ENCODE measurements at regions not wholly inside any gene's neighbourhood (a gene's known extent, or its start where the extent isn't known, plus 50 kb on each side); places are given as distances from the start of the nearest gene placed in this dataset.

GRCh38 chr12:93029091-93029490 lies 100.0 kb upstream of the EEA1 start:
- Mint-ChIP-seq H3K9me3 (ENCODE audit: low read depth) (no peaks in the 10 kb centered on the region), H3K27me3 (no peaks in the 10 kb centered on the region), H3K36me3 (ENCODE audit: insufficient read depth) (no peaks in the 10 kb centered on the region), H3K4me1 (ENCODE audit: low read depth) (peaks cover 10% of the 10 kb centered on the region), H3K27ac (no peak overlapping the region), H3K4me3 (ENCODE audit: low read depth) (no peak overlapping the region)
- DNase-seq (ENCODE audit: low spot score, unreplicated experiment) = no peak
- TF ChIP-seq CTCF (IDR thresholded peaks at IDR 0.05; ENCODE audit: unreplicated experiment) = no peak

GRCh38 chr12:93031028-93031427 lies 101.9 kb upstream of the EEA1 start:
- TF ChIP-seq CTCF (IDR thresholded peaks at IDR 0.05; ENCODE audit: unreplicated experiment) = no peak
- H3K4me1 Mint-ChIP-seq (ENCODE audit: low read depth) = peaks cover 3% of the 10 kb centered on the region
- no peaks in the 10 kb centered on the region for H3K36me3 Mint-ChIP-seq (ENCODE audit: insufficient read depth)
- no peak overlapping the region for H3K4me3 Mint-ChIP-seq (ENCODE audit: low read depth)
- no peak for DNase-seq (ENCODE audit: low spot score, unreplicated experiment)
- peaks cover 2% of the 10 kb centered on the region for H3K27me3 Mint-ChIP-seq
- H3K27ac Mint-ChIP-seq = no peak overlapping the region
- H3K9me3 Mint-ChIP-seq (ENCODE audit: low read depth) = no peaks in the 10 kb centered on the region

GRCh38 chr12:93032758-93033157 lies 103.7 kb upstream of the EEA1 start:
- TF ChIP-seq CTCF (IDR thresholded peaks at IDR 0.05; ENCODE audit: unreplicated experiment) = no peak
- Mint-ChIP-seq H3K36me3 (ENCODE audit: insufficient read depth) (no peaks in the 10 kb centered on the region), H3K4me1 (ENCODE audit: low read depth) (no peaks in the 10 kb centered on the region), H3K9me3 (ENCODE audit: low read depth) (peaks cover 7% of the 10 kb centered on the region), H3K27ac (no peak overlapping the region), H3K4me3 (ENCODE audit: low read depth) (no peak overlapping the region), H3K27me3 (peaks cover 2% of the 10 kb centered on the region)
- no peak for DNase-seq (ENCODE audit: low spot score, unreplicated experiment)

GRCh38 chr12:93033948-93034347 lies 104.9 kb upstream of the EEA1 start:
- H3K27me3 Mint-ChIP-seq = peaks cover 2% of the 10 kb centered on the region
- TF ChIP-seq CTCF (IDR thresholded peaks at IDR 0.05; ENCODE audit: unreplicated experiment) = no peak
- no peak for DNase-seq (ENCODE audit: low spot score, unreplicated experiment)
- no peaks in the 10 kb centered on the region for H3K36me3 Mint-ChIP-seq (ENCODE audit: insufficient read depth)
- peaks cover 9% of the 10 kb centered on the region for H3K9me3 Mint-ChIP-seq (ENCODE audit: low read depth)
- no peak overlapping the region for H3K4me3 Mint-ChIP-seq (ENCODE audit: low read depth)
- H3K4me1 Mint-ChIP-seq (ENCODE audit: low read depth) = peaks cover under 1% of the 10 kb centered on the region
- H3K27ac Mint-ChIP-seq = no peak overlapping the region

GRCh38 chr12:93039062-93039461 lies 110.0 kb upstream of the EEA1 start:
- peaks cover 10% of the 10 kb centered on the region for H3K9me3 Mint-ChIP-seq (ENCODE audit: low read depth)
- no peak for TF ChIP-seq CTCF (IDR thresholded peaks at IDR 0.05; ENCODE audit: unreplicated experiment)
- no peak for DNase-seq (ENCODE audit: low spot score, unreplicated experiment)

More at GRCh38 chr12:93039062-93039461, 110.0 kb upstream of the EEA1 start:
- Mint-ChIP-seq H3K36me3 (ENCODE audit: insufficient read depth) (no peaks in the 10 kb centered on the region), H3K27ac (no peak overlapping the region), H3K4me1 (ENCODE audit: low read depth) (peaks cover 25% of the 10 kb centered on the region), H3K4me3 (ENCODE audit: low read depth) (no peak overlapping the region), H3K27me3 (peaks cover 2% of the 10 kb centered on the region)

Measured in progenitor cell of endocrine pancreas (in vitro differentiated cells).